Right lobe of liver (tissue), 6 donors: ENCODE measurements at regions not wholly inside any gene's neighbourhood (a gene's known extent, or its start where the extent isn't known, plus 50 kb on each side); places are given as distances from the start of the nearest gene placed in this dataset.

Source experiments
- ATAC-seq, 4 donors: fragments of 200-7000 bp; cut with Tn5 transposase; one replicate each; pipeline ENCODE4 v1.9.1; 2020; ENCODE audit warnings: mild to moderate bottlenecking in 4 of 4, moderate library complexity in 4 of 4
- DNase-seq, 3 donors: peaks; one replicate each; pipeline ENCODE4 v3.0.0-alpha.2; 2020
- H3K27ac ChIP-seq, 3 donors: fragments of 200-600 bp; one replicate each; pipeline ENCODE4 v1.8.0; 2022
- H3K27me3 ChIP-seq, 2 donors: fragments of 200-600 bp; one replicate each; pipeline ENCODE4 v1.8.0; 2022
- H3K36me3 ChIP-seq, 4 donors: fragments of 200-600 bp; sonication (generic) in 1 of 4; one replicate each; pipeline versions ENCODE4 v1.5.1 to v1.8.0; 2017 to 2022; ENCODE audit warnings: control low read depth in 1 of 4
- H3K4me1 ChIP-seq, 4 donors: fragments of 200-600 bp; sonication (generic) in 1 of 4; one replicate each; pipeline versions ENCODE4 v1.5.1 to v1.8.0; 2017 to 2022; ENCODE audit warnings: control low read depth in 1 of 4
- H3K4me3 ChIP-seq, 3 donors: fragments of 200-600 bp; one replicate each; pipeline ENCODE4 v1.8.0; 2022
- H3K9me3 ChIP-seq, 4 donors: fragments of 200-600 bp; sonication (generic) in 1 of 4; one replicate each; pipeline versions ENCODE4 v1.5.1 to v1.8.0; 2017 to 2022; ENCODE audit warnings: control low read depth in 1 of 4
- CTCF ChIP-seq, 4 donors: fragments of 200-600 bp in 3 of 4; fragments of 450-650 bp in 1 of 4; IDR thresholded peaks; one replicate each; pipeline versions ENCODE4 v1.5.1 to v1.8.0; 2016 to 2022; ENCODE audit warnings: antibody characterized with exemption in 4 of 4, mild to moderate bottlenecking in 2 of 4
- POLR2A ChIP-seq: fragments of 450-650 bp; IDR thresholded peaks from one replicate; pipeline ENCODE4 v1.6.1; 2017; ENCODE audit warnings: antibody characterized with exemption, mild to moderate bottlenecking
- WGBS: methylation state at CpG from one replicate; pipeline ENCODE4 v1.1.6; 2018; ENCODE audit warnings: low coverage, low lambda C conversion rate; ENCODE audit not compliant: insufficient coverage; ENCODE audit errors: missing lambda C conversion rate; 5-methylcytosine and 5-hydroxymethylcytosine counted together
- intact Hi-C, 2 donors: fragments of 100-400 bp; cut with DNase I; formaldehyde crosslinking; loops; one replicate each; pipeline versions ENCODE4 v1.11.2 to v1.14.1; 2022
- donor health status: DM: no; HTN: yes; CAD: no.
- donor health status: DM: no; HTN: no; CAD: no.
- donor health status: DM: no; HTN: no; CAD: no.
- donor health status: DM: no; HTN: yes; CAD: no.
- donor health status: DM: no; HTN: yes; CAD: no.

GRCh38 chr2:117737846-117738245, 76.6 kb upstream of the DDX18 start:
- intact Hi-C loops = no loop called here
- TF ChIP-seq POLR2A = no peak
- no peak for TF ChIP-seq CTCF (IDR thresholded peaks at IDR 0.05)
- Histone ChIP-seq H3K27me3 (no peaks in the 10 kb centered on the region), H3K27ac (no peak overlapping the region), H3K36me3 (no peaks in the 10 kb centered on the region), H3K4me1 (no peaks in the 10 kb centered on the region), H3K4me3 (no peak overlapping the region), H3K9me3 (no peaks in the 10 kb centered on the region)
- no peak for ATAC-seq
- no peak for DNase-seq

GRCh38 chr2:117738991-117739839, 75.3 kb upstream of the DDX18 start:
- no peaks in the 10 kb centered on the region for H3K27me3 ChIP-seq
- WGBS = 42% methylated on average over 2 of the region's 2 CpGs
- intact Hi-C loops = no loop called here

GRCh38 chr2:117745537-117745936, 69.0 kb upstream of the DDX18 start:
- Histone ChIP-seq H3K27ac (no peak overlapping the region), H3K27me3 (no peaks in the 10 kb centered on the region), H3K36me3 (no peaks in the 10 kb centered on the region), H3K4me1 (no peaks in the 10 kb centered on the region), H3K9me3 (no peaks in the 10 kb centered on the region), H3K4me3 (no peak overlapping the region)
- DNase-seq = no peak
- ATAC-seq = no peak
- intact Hi-C loops = no loop called here
- TF ChIP-seq POLR2A (no peak), CTCF (IDR thresholded peaks at IDR 0.05) (no peak)
- WGBS = 29% methylated on average over 5 of the region's 5 CpGs

More at GRCh38 chr2:117738991-117739839, 75.3 kb upstream of the DDX18 start:
- H3K4me1 ChIP-seq = no peaks in the 10 kb centered on the region
- H3K27ac ChIP-seq = no peak overlapping the region
- no peak for TF ChIP-seq CTCF (IDR thresholded peaks at IDR 0.05)
- TF ChIP-seq POLR2A = no peak
- no peaks in the 10 kb centered on the region for H3K9me3 ChIP-seq
- DNase-seq (no peak), ATAC-seq (no peak)
- no peaks in the 10 kb centered on the region for H3K36me3 ChIP-seq
- no peak overlapping the region for H3K4me3 ChIP-seq

GRCh38 chr2:117755768-117756167, 58.7 kb upstream of the DDX18 start:
- H3K27me3 ChIP-seq = no peaks in the 10 kb centered on the region
- no peaks in the 10 kb centered on the region for H3K36me3 ChIP-seq
- no peak for ATAC-seq
- no peaks in the 10 kb centered on the region for H3K9me3 ChIP-seq
- WGBS = 21% methylated on average over 2 of the region's 2 CpGs
- H3K4me3 ChIP-seq = no peak overlapping the region
- no peaks in the 10 kb centered on the region for H3K4me1 ChIP-seq
- no peak for DNase-seq
- H3K27ac ChIP-seq = no peak overlapping the region
- TF ChIP-seq CTCF (IDR thresholded peaks at IDR 0.05) = no peak
- no peak for TF ChIP-seq POLR2A
- intact Hi-C loops = no loop called here
